NCI-H1930 (cell line): ENCODE measurements at regions not wholly inside any gene's neighbourhood (a gene's known extent, or its start where the extent isn't known, plus 50 kb on each side); places are given as distances from the start of the nearest gene placed in this dataset.
"Not testable (repeated sequence)": the region's sequence is repeated elsewhere in the genome, so short reads cannot be mapped to it uniquely, and the experiment has no call there.

Experiments
- DNase-seq, 2 experiments: peaks; one replicate each; lab custom pipeline; 2025; lab: John Stamatoyannopoulos, UW

DNA sequence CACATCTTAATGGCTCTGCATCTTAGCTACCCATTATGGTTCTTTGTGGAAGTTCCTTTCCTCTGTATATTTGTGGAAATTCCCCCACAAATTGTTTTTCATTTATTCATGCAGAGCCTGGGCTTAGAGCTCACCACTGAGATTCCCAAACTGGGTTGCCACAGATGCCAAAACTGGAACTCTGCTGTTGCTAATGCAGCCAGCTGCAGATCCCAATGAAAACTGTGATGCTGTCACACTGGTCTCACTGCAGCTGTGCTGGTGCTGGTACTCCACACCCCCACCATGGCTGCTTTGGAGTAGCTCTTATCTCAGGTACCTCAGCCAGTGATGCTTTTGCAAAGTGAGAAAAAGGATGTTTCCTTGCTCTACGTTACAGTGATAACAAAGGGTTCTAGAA, 87.7 kb downstream of the DCK start:
- no peak for DNase-seq

DNA sequence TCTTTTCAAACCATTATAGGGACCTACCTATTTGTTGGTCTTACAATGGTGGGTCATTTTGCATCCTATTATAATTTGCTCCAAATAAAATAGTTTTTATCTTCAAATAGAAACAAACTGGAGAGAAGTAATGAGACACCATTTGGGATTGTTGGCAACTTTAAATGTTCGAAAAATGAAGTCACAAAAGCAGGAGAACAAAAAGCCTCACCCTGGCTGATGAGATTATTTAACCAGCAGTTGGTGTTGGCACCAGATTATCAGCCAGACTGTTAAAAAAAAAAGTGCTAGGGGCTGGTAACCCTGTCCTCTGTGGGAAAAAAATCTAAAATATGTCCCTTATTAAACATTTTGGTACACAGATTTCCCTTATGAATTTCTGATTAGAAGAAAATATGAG, 100.3 kb downstream of the DCK start:
- no peak for DNase-seq

DNA sequence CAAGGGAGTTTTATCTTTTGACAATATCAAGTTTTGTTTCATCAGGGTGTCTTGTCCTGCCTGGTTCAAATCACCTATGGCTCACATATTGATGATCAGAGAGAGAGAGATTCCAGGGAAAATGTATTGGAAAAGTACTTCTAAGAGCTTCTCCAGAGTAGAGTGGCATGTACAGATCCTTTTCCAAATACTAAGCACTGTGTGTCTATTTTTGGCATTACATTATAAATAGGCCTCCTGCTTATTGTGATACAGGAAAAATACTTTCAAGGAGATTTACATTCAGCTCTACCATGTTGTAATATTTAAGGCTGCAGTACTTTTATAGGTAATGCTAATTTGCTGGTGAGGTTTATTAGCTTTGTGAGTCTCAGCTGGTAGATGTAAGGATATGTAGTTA, 100.8 kb downstream of the DCK start:
- DNase-seq: no peak

DNA sequence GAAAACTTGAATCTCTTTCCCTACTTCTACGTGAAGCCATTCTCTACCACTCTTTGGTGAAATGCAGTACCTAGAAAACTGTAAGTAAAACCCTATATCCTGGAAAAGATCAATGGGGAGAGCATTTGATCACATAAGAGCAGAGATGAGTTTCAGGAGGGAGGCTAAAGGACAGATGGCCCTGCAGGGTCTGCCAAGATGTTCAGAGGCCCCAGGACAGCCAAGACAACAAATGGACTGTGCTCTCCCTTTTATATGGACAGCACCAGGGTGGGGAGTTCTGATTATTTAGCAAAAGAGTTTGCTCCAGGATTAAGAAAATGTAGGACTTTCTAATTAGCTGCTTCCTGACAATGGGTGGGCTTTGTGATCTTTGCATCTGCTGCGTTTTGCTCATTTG, 101.7 kb downstream of the DCK start:
- no peak for DNase-seq

DNA sequence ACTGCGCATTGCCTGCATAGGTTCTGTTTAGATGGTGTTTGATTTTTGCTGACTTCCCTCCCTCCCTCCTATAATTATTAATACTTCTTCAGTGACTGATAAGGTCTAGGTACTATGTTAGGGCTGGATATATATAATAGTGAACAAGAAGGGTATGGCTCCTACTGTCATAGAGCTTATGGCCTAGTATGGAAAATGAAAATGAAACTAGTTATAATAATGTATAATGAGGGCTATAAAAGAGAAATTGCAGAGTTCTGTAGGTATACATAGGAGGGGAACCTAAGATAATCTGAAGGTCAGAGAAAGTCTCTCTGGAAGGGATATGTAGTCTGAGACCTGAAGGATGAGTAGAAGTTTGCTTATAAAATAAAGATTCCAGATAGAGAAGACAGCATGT, 102.1 kb downstream of the DCK start:
- no peak for DNase-seq

DNA sequence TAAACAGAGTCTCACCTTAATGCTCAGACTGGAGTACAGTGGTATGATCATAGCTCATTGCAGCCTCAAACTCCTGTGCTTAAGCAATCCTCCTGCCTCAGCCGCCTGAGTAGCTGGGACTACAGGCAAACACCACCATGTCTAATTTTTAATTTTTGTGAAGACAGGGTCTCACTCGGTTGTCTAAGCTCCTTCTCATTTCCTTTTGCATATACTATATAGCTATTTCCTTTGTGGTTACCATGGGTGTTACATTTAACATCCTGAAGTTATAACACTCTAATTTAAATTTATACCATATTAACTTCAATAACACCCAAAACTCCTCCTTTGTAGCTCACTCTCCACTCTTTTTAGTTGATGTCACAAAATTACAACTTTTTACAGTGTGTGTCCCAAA, 114.3 kb downstream of the DCK start:
- DNase-seq: no peak

DNA sequence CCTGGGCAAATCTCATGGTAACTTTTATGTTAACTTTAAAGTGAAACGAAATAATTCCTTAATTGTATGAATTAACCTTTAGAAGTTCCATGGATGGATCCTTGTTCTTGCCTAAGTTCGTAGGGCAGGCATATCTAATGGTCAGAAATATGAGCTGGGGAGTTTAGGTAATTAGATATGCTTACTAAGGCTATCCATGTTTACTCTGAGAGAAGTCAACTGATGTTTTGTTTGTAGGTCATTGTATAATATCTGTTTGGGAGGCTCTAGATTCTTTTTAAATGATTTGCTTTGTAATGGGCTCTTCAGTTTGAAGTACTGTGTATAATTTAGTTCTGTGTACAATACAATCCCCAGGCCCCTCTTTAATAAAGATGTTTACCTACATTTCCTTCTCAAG, 117.0 kb downstream of the DCK start:
- DNase-seq: no peak

DNA sequence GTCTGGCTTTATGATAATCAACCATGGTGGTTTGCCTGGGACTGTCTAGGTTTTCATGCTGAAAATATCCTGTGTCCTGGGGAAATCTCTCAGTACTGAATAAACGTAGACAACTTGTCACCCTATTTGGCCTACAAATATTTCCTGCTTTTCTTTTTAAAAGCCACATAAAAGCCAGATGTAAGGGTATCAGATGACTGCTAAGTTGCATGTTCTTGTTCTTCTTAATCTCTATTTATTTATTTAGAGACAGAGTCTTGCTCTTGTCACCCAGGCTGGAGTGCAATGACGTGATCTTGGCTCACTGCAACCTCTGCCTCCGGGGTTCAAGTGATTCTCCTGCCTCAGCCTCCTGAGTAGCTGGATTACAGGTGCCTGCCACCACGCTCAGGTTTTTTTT, 117.7 kb downstream of the DCK start:
- not testable (repeated sequence) for DNase-seq

DNA sequence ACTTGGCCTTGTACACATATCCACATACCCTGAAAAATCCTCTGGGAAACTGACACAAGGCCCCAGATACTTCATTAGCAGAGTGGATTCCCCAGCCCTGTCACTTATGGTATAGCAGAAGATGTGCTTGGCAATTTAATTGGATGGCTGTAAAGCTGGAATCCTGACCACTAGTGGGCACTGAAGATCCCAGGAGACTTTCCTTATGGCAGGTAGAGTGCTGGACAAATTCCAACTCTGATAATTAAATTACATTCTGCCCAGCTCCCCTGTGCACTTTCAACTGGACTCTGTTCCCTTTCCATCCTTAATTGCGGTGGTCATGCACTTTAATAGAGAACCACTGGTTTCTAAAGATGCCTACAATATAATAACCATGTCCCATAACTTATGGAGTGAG, 119.8 kb downstream of the DCK start:
- DNase-seq: no peak

DNA sequence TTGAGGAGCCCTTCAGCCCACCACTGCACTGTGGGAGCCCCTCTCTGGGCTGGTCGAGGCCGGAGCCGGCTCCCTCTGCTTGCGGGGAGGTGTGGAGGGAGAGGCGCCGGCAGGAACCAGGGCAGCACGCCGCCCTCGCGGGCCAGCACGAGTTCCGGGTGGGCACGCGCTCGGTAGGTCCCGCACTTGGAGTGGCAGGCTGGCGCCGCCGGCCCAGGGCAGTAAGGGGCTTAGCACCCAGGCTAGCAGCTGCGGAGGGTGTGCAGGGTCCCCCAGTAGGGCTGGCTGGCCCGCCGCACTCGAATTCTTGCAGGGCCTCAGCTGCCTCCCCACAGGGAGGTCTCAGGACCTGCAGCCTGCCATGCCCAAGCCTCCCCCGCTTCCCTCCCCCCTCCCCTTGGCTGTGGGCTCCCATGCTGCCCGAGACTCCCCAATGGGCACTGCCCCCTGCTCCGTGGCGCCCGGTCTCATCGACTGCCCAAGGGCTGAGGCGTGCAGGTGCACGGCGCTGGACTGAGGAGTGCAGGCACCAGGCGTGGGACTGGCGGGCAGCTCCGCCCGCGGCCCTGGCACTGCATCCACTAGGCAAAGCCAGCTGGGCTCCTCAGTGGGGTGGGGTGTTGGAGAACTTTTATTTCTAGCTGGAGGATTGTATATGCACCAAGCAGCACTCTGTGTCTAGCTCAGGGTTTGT, 127.5 kb downstream of the DCK start:
- no peak for DNase-seq

DNA sequence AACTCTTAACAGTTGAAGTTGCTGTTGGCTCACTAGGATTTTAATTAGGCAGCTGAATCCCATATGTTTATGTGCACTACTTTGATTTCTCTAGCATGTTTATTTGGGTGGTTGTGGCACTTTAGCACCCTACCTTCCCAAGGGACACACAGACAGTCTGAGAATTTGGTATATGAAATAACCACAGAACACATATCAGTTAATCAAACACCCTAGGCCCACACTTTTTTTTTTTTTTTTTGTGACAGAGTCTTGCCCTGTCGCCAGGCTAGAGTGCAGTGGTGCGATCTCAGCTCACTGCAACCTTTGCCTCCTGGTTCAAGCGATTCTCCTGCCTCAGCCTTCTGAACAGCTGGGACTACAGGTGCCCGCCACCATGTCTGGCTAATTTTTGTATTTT, 130.5 kb downstream of the DCK start:
- no peak for DNase-seq

DNA sequence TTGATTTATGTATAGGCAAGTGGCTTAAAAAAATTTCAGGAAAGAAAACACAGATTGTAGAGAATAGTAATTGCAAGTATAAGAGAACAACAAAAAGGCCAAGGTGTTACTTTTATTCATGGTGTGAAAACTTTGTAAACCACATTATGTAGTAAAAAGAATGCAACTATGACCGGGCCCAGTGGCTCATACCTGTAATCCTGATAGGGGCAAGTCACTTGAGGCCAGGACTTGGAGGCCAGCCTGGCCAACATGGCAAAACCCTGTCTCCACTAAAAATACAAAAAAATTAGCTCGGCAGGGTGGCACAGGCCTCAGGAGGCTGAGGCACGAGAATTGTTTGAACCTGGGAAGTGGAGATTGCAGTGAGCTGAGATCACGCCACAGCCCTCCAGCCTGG, 131.7 kb downstream of the DCK start:
- no peak for DNase-seq

DNA sequence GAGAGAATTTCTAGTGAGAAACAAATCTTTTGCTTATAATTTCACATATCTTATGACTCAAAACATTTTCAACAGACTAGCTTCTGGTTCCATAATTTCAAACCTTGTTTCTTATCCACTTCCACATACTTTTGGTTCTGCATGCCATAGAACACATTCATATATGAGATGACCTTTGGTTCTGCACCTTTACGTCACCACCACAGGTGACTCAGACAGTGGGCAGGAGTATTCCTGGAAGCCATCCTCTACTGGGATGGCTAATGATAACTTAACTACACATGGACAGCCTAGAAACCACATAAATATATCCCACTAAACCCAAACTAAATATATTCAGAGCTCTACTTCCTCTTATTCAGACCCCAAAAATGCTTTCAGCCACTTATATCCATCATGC, 133.3 kb downstream of the DCK start:
- no peak for DNase-seq

DNA sequence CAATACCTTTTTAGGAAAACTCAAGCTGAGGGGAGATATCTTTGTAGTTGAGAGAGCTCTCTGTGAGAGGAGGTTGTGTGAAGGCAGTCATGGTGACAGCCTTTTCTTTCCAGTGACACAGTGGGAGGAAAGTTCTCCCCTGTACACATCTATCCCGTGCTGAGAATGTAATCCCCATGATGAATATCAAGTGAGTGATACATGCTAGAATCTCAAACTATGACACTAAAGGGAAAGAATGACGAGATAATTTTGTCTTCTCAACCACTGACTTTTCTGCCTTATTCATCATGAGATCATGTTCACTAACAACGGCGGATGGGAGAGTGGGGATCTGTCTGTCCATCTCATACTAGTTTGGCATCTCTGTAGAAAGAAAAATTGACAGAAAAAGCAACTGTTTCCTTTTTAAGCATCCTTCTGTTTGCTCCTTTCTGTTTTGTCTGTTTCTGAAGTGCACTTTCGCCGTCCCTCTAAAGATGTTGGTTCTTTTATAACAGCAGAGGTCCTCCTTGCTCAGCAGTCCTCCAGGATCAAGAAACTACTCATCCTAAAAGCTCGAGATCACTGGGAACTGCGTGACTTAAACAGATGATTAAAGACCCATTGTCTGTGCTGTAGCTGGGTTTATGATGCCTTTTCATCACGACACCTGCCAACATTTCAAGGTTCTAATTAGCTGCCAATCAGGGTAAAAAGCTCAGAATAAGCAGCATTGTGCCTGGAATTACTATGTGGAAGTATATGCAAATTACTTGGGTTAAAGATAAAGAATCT, 137.6 kb downstream of the DCK start:
- DNase-seq: no peak

DNA sequence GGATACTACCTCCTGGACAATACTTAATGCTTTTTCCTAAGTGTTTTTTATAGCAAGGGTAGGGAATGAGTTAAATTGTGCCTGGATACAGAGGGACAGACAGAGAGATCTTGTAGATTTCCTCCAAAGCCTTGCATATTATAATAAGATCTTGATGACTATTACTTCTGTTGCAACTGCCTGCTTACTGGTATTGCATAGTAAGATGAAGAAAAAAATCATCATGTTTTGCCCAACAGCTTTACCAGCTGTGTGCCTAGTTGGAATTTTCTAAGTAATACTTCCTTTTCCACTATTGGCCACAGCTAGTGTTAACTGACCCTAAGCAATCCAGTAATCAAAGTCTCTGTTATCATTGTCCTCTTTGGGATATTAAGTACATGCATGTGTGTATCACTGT, 139.0 kb downstream of the DCK start:
- no peak for DNase-seq

DNA sequence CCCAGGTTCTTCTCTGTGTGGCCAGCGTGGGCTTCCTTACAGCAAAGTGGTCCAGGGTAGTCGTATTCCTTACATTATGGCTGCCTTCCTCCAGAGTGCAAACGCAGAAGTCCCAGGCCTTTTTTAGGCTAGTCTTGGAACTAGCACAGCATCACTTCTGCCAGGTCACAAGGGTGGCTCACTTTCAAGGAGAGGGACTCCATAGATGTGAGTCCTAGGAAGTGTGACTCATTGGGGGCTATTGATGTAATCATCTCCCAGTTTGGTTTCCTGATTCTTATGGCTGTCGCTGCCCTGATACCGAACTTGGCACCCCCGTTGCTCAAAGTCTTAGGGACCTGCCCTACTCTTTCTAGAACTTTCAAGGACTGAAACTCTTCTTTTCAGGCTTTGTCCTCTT, 140.0 kb downstream of the DCK start:
- no peak for DNase-seq

DNA sequence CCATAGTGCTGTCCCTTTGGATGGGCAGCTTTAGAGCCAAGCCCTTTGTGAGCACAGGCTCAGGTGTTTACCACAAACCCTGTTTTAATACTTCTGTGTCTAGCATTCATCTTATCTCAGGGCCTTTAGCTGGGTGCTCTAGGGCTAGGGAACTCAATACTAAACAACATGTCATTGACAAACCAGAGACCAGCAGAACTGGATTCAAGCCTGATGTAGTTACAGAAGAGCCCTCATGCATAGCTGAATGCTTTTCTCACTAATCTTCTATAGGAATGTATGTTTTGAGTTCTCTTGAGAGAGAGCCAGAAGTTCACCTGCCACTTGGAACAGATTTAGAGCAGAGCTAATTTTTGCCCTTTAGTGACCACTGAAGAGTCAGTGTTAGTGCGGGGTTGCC, 142.6 kb downstream of the DCK start:
- no peak for DNase-seq

DNA sequence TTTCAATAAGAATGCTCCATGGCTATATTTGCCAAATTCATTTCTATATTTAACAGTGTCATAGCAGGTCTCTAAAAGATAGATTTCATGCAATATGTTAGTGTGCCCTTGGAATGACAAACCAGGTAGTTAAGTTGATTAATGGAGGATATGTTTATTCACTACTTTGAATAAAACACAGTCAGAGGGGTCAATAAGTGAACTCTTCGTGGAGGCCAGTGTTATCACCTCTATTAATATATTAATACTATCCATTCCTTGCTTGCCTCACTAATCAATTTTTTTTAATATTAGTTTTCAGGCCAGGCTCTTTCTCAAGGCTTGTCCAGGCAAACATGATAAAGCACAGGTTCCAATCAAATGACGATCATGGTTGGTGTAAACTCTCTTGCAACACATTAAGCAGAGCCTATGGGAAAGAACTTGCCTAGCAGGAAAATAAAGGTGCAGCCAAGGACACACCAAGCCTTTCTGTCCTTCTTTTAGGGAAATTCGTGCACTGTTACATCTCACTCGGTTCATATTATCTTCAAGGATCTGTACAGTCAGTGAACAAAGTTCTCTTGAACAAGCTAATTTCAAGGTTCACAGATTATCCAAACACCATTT, 144.7 kb downstream of the DCK start:
- DNase-seq: no peak

DNA sequence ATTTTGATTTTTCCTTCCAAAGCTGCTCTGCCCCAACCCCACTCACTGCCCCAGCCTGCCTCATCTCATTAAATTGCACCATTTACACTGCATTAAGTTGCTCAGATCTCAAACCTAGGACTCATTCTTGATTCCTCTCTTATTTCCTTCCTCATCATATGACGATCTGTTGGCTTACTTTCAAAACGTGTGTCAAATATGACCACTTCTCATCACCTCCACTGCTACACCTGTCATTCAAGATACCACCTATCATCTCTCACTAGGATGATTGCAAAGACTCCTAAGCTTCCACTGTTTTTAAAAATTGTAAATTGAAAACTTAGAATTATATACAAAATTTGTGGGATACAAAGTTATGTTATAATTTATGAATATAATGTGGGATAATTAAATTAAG, 147.1 kb downstream of the DCK start:
- DNase-seq: no peak

DNA sequence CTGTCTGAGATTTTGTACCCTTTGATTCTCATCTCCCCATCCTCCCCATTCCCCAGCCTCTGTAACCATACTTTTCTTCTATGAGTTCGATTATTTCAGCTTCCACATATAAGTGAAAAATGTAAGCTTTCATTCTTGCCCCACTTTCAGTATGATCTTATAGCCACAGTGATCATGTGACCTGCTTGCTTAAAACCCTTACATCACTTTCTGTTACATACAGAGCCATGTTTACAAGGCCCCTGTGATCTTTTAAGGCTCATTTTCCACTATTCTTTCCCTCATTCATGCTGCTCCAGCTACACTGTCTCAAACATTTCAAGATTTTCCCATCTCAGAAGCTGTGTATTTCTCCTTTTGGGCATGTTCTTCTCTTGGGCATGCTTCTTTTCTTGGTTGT, 147.7 kb downstream of the DCK start:
- no peak for DNase-seq

DNA sequence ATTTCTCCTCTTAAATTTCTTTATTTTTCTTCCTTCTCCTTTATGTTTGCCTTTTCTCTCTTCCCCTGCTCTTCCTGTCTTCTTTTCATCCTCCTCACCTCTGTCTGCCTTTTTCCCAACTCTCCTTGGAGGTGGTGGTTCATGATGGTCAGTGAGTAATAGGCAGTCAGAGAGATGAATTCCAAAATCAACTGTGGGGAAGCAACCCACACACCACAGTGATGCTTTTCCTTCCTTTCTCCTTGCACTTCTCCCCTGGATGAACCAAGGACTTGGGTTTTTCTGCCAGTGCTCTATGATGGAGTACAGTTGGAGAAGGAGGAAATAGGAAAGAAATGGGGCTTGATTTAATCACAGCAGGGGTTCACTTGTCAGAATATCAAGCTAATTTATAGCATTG, 153.8 kb downstream of the DCK start:
- DNase-seq: no peak

DNA sequence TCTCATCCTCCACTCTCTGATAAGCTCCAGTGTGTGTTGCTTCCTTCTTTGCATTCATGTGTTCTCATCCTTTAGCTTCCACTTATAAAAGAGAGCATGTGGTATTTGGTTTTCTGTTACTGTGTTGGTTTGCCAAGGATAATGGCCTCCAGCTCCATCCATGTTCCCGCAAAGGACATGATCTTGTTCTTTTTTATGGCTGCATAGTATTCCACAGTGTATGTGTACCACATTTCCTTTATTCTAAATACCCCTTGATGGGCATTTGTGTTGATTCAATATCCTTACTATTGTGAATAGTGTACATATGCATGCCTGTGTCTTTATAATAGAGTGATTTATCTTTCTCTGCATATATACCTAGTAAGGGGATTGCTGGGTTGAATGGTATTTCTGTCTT, 155.1 kb downstream of the DCK start:
- DNase-seq: no peak

DNA sequence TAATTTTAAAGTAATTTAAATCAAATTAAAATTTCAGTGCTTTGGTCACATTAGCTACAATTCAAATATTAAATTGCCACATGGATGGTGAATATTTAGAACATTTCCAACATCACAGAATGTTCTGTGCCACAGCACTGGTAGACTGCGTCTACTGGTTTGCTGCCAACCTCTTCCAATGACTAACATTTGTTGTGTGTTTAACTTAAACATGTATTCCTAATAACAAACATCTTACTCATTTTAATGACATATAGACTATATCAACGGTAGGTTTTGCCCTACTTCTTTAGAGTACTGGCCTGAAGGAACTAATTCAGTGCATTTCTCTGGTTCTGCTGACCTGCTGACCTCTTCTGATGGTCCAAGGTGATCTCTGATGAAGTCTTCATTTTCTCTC, 157.6 kb downstream of the DCK start:
- no peak for DNase-seq

DNA sequence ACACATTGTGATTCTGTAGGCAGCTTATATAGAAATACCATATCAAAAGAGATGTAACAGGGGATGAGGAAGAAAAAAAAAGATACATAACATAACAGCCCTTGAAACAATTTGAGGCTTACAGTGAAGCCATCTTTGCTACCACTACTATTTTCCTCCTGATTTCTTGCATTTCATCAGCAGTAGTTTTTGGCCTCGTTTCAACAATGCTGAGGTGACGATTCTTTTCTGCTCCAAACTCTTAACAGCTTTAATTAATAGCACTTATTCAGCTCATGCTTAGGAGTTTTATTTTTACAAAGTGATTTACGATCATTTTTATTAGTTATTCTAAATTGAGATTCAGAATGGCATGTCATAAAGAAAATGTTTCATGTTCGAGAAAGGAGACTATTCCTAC, 163.2 kb downstream of the DCK start:
- DNase-seq: no peak
